ENCODE measurements at regions not wholly inside any gene's neighbourhood (a gene's known extent, or its start where the extent isn't known, plus 50 kb on each side); places are given as distances from the start of the nearest gene placed in this dataset.
"Not testable (repeated sequence)": the region's sequence is repeated elsewhere in the genome, so short reads cannot be mapped to it uniquely, and the experiment has no call there.

DNA sequence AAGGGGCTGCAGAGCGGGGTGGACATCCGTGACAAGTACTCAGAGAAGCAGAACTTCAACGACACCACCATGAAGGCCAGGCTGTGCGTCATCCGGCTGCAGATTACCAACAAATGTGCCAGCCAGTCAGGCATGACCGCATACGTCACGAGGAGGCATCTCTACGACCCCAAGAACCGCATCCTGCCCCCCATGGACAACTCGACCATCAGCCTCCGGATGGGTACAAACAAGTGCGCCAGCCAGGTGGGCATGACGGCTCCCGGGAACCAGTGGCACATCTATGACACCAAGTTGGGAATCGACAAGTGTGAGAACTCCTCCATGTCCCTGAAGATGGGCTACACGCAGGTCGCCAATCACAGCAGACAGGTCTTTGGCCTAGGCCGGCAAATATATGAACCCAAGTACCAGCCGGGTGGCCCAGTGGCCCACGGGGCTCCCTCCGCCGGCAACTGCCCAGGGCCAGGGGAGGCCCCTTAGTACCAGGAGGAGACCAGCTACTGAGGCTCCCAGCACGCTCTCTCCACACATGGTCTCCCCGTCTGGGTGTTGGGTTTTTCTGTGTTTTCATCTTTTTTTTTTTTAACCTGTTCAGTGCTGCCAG, 133.4 kb upstream of the TEKT4 start:
- not testable (repeated sequence) for DNase-seq

DNA sequence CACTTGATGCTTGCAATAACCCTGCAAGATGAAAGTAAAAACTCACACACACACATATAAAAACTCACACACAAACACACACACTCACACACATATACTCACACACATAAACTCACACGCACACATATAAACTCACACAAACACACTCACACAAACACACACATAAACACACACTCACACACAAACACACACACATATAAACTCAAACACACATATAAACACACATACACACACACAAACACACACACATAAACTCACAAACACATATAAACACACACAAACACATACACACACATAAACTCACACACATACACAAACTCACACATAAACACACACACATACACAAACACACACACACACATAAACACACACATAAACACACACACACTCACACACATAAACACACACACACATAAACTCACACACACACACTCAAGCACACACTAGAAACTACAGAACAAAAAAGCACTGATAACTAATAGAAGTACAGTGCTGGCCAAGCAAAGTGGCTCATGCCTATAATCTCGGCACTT, 117.7 kb upstream of the TEKT4 start:
- no peak for DNase-seq

DNA sequence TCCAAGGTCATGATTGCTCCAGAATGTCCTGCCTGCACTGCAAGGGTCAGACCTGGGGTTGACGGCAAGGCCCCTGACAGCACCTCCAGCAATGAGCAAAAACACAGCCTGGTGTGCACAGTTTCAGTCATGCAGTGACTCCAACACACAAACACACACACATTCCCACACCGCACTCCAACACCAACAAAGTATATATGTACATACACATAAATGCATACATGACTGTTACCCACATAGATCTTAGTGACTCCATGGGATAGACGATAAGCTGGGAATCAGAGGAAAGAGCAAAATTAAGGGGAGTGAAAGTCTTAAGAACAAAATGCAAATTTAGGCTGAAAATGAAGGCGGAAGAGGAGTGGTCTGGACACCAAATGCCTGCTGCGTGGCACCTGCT, 112.7 kb upstream of the TEKT4 start:
- DNase-seq, result no peak

DNA sequence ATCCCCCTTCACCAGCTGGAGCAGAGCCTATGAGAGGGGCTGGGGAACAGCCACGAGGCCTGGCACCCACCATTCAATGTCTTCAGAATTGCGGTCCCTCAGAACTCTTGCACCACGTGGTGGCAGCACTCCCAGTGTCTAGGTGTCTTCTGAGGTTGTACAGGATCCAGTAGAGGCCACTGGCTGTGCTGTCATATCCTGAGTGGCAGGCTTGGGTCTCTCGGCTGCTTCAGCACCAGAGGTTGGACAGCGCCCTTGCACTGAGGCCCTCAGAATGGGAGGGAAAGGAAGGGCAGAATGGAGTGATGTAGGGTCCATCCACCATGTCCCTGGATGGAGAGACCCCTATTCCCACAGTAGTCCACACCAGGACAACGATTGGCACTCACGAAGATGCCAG, 112.0 kb upstream of the TEKT4 start:
- DNase-seq, result peak; percentile 72

DNA sequence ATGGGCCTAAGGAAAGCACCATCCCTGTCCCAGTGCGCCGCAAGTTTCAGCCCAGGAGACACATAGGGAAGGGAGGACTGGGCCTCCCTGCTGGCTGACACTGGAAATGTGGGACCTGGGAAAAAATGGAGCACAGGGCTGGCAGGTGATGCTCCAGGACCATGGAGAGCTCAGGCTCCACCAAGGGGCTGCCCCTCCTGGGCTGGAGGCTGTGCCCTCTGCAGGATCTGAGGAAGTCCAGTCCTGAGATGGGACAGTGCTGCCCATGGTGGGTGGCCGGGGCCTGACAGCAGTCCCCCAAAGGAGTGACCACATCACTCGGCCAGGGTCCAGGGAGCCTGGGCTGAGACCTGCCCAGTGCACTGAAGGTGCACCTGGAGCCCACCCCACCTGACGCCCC, 108.6 kb upstream of the TEKT4 start:
- DNase-seq, result no peak

DNA sequence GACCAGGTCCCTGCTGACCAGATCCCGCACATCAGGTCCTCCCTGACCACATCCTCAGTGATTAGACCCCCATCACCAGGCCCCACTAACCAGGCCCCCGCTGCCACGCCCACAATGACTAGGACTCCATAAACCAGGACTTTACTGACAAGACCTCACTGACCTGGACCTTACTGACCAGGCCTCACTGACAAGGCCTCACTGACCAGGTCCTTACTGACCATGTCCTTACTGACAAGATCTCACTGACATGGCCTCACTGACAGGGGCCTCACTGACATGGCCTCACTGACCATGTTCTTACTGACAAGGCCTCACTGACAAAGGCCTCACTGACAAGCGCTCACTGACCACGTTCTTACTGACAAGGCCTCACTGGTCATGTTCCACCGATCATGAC, 107.9 kb upstream of the TEKT4 start:
- no peak for DNase-seq

DNA sequence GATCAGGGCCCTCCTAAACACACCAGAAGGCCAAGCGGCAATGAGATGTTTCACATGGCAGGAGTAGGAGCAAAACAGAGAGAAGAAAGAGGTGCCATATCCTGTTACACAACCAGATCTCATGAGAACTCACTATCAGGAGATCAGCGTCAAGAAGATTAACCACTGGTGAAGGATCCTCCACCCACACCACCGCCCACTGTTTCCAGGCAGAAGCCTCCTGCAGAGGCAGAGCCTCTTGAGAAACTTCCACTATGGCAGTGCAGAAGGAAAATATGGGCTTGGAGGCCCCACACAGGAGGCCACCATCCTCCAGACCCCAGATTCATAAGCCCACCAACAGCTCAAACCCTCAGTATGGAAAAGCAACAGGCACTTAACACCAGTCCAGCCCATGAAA, 106.9 kb upstream of the TEKT4 start:
- DNase-seq, result not testable (repeated sequence)

DNA sequence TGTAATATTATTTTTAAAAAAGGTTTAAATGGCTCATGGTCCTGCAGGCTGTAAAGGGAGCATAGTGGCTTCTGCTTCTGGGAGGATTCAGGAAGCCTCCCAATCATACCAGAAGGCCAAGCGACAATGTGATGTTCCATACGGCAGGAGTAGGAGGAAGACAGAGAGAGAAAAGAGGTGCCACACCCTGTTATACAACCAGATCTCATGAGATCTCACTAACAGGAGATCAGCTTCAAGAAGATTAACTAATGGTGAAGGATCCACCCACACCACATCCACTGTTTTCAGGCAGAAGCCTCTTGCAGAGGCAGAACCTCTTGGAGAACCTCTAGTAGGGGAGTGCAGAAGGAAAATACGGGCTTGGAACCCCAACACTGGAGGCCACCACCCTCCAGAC, 103.9 kb upstream of the TEKT4 start:
- no peak for DNase-seq

DNA sequence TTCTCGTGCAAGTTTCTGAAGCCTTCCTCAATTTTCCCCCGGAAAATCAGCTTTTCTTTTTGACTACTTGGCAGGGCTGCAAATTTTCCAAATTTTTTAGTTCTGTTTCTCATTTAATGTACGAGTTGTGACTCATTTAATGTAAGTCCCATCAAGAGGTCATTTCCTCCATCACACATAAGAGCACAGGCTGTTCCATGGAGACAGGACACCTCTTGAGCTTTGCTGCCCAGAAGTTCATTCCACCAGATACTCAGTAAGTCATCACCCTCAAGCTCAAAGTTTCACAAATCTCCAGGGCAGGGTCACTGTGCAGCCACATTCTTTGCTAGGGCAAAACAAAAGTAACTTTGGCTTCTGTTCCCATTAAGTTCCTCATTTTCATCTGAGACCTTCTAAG, 101.5 kb upstream of the TEKT4 start:
- DNase-seq, result no peak

DNA sequence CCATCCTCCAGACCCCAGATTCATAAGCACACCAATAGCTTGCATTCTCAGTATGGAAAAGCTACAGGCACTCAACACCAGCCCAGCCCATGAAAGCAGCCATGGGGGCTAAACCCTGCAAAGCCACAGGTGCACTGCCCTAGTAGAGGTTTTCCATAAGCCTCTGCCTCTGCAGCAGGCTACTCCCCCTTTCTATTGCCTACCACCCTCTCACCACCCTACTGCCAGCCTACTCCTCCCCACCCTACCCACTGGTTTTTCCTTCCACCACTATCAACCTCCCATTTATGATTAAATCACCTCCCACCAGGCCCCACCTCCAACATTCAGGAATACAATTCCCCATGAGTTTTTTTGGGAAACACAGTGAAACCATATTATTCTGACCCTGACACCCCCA, 96.4 kb upstream of the TEKT4 start:
- no peak for DNase-seq

DNA sequence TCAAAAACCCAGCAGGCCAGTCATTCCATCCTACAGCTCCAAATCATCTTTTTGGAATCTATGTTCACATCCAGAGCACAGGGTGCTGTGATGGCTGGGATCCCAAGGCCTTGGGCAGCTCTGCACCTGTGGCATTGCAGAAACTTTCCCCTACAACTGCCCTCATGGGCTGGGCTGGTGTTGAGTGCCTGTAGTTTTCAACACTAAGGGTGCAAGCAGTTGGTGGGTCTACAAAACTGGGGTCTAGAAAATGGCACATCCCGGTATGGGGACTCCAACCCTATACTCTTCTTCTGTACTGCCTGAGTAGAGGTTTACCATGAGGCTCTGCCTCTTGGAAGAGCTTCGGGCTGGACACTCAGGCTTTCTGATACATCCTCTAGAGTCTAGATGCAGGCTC, 95.2 kb upstream of the TEKT4 start:
- DNase-seq, result no peak

DNA sequence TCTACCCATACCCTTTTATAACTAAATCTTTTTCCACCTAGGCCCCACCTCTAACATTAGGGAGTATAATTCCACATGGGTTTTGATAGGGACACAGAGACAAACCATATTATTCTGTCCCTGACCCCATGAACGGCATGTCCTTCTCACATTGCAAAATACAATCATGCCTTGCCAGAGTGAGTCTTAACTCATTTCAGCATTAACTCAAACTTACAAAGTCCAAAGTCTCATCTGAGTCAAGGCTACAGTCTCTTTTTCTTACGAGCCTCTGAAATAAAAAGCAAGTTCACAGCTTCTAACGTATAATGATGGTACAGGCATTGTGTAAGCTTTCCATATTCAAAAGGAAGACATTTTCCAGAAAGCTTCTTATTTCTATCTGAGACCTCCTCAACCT, 86.1 kb upstream of the TEKT4 start:
- DNase-seq, result not testable (repeated sequence)

DNA sequence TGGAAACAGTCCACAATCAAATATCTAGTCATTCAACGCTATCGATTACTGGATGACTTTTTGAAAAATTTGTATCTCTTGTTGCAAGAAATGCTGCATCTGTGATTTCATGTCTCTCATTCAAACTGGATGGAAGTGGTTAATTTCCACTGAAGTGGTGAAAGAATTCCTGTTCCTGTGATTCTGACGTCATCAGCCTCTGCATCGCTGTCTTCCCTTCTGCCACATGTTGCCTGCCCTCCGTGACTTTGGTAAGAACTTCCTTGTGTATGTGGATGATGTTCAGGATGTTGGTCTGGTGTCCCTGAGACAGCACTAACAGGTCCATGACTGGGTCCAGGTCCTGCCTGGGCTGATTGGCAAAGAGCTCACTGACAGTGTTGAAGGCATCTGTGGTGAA, 84.8 kb upstream of the TEKT4 start:
- DNase-seq, result not testable (repeated sequence)

DNA sequence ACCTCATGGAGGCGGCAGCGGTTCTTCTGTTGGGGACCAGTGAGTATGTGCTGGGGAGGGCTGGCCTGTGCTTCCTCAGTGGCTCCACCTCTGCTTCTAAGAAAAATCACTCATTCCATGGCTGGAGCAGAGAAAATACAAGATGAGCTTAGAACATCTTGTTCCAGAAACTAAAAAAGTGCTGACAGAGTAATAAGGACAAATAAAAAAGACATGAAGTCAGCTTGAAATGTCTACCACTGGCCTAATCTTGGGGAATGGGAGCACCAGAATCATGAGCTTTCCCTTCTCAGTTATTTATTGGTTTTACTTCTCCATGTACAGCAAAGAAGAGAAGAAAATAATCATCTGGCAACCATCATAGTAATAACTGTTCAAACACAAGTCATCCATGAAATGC, 81.1 kb upstream of the TEKT4 start:
- not testable (repeated sequence) for DNase-seq

DNA sequence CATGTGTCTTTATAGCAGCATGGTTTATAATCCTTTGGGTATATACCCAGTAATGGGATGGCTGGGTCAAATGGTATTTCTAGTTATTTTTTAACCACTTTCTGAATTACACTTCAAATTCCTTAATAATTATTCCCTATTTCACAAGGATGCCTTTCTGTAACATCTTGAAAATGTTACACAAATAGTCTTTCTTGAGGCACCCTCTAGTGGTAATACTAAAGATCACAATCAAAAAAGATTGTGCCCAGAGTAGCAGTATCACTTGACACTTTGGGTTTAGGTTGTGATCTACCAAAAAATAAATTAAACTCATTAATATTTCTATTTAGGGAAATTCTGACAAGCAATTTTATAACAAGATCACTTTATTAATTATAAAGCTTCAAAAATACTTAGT, 74.0 kb upstream of the TEKT4 start:
- DNase-seq, result peak; percentile 3
